GM12873 (cell line): ENCODE measurements at regions not wholly inside any gene's neighbourhood (a gene's known extent, or its start where the extent isn't known, plus 50 kb on each side); places are given as distances from the start of the nearest gene placed in this dataset.

Experiments
- CTCF ChIP-seq: IDR thresholded peaks from 2 replicates; pipeline ENCODE4 v1.5.1; 2012; ENCODE audit warnings: low read depth, mild to moderate bottlenecking, moderate library complexity, low read length, control low read depth; ENCODE audit not compliant: insufficient read depth; ENCODE audit errors: missing control alignments

GRCh38 chr6:22875845-22876244, 306.5 kb downstream of the HDGFL1 start:
- no peak for TF ChIP-seq CTCF

GRCh38 chr6:22878324-22878701, 308.9 kb downstream of the HDGFL1 start:
- TF ChIP-seq CTCF = no peak

- TF ChIP-seq CTCF = no peak
Measured at GRCh38 chr6:22878706-22879105, 309.3 kb downstream of the HDGFL1 start.

GRCh38 chr6:22880686-22881433, 311.5 kb downstream of the HDGFL1 start:
- TF ChIP-seq CTCF = no peak

GRCh38 chr6:22882581-22882980, 313.2 kb downstream of the HDGFL1 start:
- no peak for TF ChIP-seq CTCF

GRCh38 chr6:22883061-22883717, 313.8 kb downstream of the HDGFL1 start:
- no peak for TF ChIP-seq CTCF

- no peak for TF ChIP-seq CTCF
Measured at GRCh38 chr6:22884456-22884855, 315.1 kb downstream of the HDGFL1 start.
